Hypothalamus (tissue), 51 donors: ENCODE measurements at regions not wholly inside any gene's neighbourhood (a gene's known extent, or its start where the extent isn't known, plus 50 kb on each side); places are given as distances from the start of the nearest gene placed in this dataset.
"Not testable (repeated sequence)": the region's sequence is repeated elsewhere in the genome, so short reads cannot be mapped to it uniquely, and the experiment has no call there.

Source experiments
- DNase-seq, 51 donors: peaks; one replicate each; lab custom pipeline; 2025; lab: John Stamatoyannopoulos, UW

DNA sequence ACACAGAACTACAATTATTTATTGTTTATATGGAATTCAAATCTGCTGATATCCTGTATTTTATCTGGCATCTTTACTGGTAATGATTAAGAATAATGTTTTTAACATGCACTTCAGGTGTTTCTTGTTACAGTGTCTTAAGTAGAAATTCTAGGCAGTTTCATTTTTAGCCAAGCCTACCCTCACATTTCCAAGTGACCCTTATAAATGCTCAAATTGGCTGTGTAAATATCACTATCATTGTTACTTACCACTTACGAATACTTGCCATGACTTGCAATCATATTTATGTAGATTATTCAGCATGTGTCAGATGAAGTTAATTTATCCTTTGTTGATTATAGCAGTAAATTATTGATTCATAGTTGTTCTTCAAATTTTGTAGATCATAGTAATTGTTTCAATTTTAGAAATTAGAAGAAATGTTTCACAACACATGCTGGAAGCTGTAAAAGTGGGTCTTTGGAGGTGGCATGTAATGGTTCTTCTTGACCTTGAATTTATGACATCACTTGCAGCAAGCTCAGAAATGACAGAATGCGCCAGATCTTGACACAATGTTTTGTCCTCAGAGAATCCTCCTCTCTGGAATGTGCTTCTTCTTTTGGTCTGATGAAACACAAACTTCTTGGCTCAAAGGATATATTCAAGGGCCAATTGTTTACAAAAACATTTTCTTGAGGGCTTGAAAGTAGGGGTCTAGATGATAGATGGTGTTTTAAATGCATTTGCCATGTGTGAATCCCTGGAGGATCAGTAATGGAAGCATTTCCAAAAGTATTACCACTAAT lies 471.8 kb downstream of the COL12A1 start:
- DNase-seq = no peak

DNA sequence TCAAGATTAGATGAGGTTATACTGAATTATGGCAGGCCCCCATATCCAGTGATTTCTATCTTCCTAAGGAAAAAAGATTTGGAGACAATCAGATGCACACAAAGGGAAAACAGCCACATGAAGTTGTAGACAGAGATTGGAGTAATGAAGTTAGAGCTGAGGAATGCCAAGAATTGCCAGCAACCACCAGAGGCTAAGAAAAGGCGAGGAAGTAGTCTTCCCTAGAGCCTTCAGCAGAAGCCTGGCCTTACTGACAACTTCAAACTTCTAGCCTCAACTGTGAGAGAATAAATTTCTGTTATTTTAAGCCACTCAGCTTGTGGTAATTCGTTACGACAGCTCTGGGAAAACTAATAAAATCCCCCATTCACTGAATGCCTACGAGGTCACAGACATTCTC lies 473.9 kb downstream of the COL12A1 start:
- DNase-seq = no peak

DNA sequence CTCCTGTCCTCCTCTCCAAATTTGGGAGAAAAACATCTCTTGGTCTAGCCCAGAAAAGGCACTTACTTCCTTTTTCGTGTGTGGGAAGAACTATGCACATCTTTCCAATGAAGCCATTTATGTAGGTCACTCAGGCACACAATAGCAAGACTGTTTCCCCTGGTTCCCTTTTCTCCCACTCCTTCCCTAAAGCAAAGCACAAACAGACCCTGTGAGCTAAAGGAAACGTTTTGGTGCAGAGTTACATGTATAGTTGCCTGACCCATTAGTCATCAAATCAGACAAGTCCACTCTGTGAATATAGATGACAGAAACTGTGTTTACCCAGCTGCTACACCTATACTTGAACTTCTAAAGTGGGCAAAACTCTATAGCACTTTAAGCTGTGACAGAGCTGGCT lies 474.6 kb downstream of the COL12A1 start:
- DNase-seq = no peak

DNA sequence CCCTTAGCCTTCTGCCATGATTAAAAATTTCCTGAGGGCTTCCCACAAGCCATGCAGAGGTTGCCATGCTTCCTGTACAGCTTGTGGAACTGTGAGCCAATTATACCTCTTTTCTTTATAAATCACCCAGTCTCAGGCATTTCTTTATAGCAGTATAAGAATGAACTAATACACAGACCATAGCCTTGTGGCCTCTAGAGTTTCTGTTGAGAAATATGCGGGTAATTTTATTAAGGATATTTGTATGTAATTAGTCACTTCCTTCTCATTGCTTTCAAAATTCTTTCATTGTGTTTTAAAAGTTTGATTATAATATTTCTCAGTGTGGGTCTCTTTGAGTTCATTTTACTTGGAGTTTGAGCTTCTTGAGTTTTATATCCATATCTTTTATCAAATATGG lies 484.9 kb downstream of the COL12A1 start:
- DNase-seq = no peak

DNA sequence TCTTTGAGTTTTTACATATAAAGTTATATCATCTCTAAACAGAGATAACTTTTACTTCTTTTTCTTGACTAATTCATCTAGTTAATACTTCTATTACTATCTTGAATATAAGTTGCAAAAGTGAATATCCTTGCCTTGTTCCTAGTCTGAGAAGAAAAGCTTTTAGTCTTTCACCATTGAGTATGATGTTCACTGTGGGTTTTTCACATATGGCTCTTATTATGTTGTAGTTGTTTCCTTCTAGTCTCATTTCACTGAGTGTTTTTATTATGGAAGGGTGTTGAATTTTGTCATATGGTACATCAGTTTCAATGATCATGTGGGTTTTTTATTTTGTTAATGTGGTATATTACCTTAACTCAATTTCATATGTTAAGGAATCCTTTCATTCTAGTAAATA lies 488.3 kb downstream of the COL12A1 start:
- no peak for DNase-seq

DNA sequence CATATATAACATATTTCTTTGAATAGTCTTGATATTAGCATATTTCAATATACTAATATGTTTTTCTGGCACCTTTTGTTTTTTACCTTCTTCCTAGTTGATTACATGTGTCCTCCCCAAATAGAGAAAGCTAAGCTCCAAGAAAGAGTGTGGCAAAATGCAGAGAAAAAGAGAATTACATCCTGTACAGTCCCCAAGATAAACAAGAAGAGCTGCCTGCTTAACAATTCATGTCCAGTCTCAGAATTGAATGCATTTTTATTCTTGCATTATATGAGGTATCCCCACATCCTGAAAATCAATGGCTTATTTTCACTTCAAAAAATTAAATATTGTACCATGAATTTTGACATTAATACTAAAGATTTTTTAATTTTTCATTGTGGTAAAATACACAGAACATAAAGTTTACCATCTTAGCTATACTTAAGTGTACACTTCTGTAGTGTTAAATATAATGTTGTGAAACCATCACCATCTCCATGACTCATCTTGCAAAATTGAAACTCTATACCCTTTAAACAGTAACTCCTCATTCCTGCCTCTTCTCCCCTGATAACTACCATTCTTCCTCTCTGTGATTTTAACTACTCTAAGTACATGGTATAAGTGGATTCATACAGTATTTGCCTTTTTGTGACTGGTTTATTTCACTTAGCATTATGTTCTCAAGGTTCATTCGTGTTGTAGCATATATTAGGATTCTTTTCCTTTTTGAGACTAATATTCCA lies 490.3 kb downstream of the COL12A1 start:
- DNase-seq = no peak

DNA sequence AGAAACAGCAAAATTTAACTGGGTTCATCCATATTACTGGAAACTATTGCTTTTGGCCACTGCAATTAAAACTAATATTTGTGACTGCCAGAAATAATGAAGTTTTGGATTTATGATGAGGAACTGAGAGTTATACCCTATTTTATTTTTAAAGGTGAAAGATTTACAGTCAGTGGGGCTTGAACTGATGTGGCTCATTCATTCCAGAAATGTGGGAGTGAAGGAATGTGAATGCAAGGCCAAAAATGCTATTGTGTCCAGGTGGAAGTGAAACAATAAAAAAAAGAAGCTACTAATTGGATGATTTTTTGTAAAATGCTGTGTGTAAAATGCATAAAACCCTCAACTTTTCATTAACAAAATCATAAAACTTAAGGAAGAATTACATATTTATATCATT lies 491.9 kb downstream of the COL12A1 start:
- DNase-seq = no peak

DNA sequence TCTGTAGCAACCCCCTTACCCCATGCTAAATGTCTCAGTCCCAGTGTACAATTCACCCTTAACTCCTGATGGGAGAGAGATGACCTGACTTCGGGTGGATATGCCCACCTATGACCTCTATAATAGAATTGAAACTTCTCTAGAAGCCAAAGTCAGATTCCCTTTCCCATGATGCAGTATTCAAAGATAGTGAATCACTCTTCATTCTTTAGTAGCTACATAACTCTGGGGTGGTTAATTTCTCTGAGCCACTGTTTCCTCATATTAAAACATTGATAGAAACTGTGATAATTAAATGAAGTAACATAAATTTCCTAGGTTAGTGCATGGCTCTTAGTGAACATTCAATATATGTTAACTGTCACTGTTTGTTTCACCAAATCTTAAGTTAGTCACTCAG lies 500.4 kb downstream of the COL12A1 start:
- no peak for DNase-seq

DNA sequence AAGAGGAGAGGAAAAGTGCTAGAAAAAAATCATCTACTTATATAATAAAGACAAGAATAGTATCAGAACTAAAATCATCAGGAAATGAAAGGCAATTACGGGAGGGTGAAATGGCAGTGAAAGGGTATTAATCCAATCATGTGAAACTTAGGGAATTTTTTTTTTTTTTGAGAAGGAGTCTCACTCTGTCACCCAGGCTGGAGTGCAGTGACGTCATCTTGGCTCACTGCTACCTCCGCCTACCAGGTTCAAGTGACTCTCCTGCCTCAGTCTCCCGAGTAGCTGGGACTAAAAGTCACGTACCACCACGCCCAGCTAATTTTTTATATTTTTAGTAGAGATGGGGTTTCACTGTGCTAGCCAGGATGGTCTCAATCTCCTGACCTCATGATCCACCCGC lies 501.3 kb downstream of the COL12A1 start:
- not testable (repeated sequence) for DNase-seq

DNA sequence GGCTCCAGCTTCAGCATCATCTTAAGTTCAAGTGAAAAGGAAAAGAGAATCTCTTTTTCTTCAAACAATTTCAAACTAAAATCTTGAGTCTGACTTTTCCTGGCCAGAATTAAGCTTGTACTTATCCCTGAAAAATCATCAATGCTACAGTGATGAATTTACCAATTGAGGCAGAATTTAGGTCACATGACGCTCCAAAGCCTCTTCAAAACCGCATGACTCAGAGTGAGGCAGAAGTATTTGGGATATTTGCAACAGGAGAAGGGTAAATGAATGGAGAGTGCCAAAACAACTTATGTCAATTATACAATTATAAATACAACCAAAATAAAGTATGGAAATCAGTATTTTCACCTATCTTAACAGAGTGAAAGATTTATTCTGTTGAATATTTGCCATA lies 515.5 kb downstream of the COL12A1 start:
- DNase-seq = no peak

DNA sequence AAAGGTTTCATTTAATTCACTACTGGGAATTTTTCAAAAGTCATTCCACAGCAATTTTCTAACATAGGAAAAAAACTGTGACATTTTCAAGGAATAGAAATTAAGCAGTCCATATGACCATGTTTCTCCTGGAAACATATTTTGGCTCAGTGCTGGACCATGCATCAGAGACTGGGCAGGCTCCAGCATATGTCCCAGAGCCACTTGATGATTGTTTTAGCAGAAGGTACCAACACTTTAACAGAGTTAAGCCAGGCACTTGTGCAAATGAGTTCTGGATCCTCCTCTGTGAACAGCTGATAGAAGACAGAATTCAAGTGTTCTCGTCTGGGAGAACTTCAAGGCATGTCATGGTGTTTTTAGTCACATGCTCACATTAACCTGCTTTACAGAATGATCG lies 516.3 kb downstream of the COL12A1 start:
- DNase-seq = no peak

DNA sequence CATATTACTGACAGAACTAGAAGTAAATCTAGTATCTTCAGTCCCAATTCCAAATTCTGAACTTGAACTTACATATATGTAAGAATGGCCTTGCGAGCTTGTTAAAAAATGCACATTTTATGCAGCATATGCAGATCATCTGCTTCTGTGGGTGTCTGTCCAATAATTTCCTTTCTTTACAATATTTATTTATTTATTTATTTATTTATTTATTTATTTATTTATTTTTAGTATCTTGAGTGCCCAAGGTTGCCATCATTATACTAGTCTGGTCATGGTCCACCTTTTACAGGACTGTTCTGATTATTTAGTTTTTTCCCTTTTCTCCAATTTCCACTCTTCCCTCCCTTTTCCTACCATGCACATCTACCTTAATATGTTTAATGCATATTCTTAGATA lies 528.4 kb downstream of the COL12A1 start:
- DNase-seq = no peak

DNA sequence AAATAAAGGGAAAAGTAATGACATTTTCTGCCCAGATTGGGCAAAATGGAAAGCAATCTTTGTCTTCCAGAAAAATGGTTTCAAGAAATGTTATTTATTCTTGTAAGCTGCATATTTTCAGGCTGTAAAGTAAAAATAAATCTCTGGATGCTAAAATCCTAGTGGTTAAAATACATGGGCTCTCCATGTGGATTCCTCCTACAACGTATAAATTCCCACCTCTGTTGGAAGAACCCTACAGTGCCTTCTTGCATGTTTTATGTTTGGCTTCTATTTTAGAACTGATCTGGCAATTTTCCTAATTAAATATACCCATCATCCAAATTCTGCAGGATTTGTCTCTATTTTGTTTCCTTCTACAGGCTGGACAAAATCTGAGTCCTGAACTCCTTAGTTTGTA lies 528.9 kb downstream of the COL12A1 start:
- DNase-seq = no peak

DNA sequence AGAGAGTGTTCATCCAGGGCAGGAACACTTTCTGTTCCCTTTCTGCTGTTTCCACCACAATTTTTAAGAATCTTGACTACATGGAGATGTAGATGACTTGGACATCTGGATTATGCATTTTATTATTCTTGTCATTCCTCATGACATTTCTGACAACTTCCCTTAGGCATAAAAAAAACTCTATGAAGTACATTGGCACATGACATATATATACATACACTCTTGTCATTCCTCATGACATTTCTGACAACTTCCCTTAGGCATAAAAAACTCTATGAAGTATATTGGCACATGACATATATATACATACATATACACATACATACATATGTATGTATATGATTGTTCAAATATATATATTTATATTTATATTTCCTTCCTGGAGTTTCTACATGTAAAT lies 531.5 kb downstream of the COL12A1 start:
- no peak for DNase-seq

DNA sequence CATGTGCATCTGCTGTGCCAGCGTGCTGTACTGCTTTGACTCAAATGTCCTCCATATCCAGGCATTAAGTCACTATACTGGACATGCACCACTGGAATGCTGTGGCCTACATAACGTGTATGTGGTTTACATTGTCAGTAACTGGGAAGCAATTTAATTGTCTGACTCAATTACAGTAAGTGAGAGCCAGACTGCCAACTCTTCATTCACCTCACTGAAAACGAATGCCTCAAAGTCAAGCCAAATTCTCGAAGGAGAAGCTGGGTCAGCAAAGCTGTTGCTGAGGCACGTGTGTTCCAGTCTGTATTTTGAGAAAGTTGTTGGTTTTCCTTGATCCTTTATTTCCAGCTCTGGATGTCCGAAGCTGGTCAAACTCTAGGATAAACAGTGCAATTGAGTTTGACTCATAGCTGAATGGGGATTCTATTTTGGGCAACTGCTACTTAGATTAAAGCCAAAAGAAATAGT lies 534.3 kb downstream of the COL12A1 start:
- DNase-seq = no peak

DNA sequence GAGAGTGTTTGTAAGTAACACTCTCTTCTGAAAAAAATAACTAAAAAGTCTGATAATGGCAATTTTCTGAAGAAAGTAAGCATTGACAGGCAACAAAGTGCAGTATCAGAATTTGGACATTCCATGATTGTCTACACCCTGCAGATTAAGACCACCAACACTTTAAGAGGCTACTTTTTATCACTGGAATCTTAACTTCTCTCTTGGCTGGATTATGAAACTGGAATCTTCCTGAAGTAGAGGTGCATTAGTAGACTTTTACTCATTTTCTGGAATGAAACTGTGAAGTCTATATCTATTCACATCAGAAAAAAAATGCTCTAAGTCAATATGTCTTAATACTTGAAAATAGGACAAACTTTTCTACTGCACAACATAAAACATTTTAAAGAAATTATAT lies 547.5 kb downstream of the COL12A1 start:
- no peak for DNase-seq

DNA sequence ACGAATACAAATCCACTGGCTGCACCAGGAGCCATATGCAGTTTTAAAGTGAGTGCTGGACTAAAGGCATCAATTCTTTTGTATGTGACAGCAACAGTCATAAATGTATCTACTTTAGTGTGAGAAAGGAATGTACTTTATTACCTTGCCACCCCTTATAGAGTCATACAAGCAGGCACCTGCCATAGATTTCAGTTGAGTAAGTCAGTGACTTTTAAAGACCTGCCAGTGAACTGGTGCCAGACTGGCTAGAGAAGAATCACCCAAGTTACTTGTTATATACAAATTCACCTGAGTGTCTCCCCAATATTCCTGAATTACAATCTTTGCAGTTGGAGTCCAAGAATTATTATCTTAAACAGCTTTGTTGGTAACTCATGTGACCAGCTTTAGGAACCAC lies 547.9 kb downstream of the COL12A1 start:
- no peak for DNase-seq

DNA sequence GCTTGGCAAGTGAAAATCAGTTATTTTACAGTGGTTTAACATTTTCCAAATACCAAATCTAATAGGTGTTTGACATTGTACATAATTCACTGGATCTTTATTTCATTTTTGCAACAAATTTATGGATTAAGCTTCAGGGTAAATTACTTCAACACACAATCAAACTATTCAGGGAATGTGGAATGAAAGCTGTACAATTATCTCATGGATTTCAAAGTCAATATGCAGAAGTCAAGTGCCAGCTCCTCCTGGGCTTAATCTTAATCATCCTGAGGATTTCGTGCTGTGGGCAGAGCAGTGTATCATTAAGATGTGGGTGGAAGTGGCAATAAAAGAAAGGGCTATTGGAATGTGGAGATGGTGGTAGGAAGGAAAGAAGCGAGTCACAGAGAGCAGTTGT lies 548.8 kb downstream of the COL12A1 start:
- no peak for DNase-seq

DNA sequence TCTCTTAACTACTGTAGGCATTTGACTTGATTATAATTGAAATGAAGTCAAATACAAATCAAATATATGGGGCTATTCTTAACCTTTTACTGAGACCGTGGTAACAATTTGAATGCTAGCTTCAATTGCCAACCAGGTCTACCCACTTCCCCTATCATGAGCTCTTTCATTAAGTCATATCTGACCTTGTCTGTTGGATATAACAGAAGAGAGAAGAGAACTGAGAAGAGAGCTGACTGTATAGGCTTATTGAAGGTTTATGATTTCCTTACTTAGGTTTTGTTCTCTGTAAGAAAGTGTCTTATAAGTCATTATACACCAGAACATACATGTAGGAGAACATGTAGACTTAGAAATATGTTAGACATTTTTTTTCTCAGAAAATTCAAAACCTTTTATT lies 549.4 kb downstream of the COL12A1 start:
- DNase-seq = no peak

DNA sequence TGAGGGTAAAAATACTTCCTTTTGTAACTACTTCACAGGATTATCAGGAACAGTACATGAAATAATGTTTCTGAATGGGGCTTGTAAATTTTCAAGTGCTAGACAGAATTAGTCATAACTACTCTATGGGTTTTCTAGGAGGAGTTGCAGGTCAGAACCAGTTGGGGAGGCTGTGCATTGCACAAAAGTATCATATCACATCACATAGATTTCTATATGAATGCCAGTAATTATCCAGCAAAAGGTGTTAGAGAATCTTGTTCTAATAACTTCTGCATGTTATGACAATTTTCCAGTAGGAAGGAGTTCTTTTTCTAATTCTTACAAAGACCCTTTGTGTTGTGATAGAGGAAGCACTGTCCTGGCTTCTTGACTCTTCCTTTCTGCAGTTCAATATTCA lies 551.6 kb downstream of the COL12A1 start:
- no peak for DNase-seq

DNA sequence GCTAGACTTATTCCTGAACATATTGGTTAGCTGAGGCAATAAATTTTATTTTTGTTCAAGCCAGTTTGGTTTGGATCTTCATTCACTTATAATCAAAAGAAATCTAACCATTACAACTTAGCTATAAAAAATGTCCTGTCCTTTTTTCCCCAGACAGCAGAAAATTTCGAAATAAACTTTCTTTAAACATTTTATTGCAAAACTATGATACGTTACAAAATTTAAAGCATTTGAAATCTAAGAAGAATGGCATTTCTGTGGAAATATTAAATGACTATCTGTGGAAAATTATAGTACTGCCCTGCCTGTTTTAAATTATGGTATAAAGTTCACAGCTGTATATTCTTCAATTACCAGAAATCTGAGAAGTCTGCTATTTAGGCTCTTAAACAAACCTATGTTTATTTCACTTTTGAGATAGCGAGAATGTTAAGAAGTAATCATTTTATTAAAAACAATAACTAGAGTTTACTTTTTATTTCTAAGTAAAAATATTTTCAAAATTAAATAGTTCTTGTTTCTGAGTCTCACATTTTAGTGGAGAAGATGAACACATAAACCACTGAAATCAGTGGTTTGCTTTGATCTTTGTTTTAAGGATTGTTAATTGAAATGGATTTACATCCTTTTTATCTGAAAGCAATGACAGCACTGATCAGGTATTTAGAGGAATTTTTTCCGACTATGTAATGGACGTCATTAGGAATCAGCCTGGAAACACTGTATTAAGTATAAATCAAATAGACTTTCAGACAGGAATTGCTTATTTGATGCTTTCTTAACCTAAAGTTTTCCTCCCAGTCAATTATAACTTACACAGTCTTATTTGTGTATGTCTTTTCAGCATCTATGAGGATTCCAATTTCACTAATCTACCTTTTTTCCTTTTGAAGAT lies 553.7 kb downstream of the COL12A1 start:
- DNase-seq = no peak
